ENCODE measurements at regions not wholly inside any gene's neighbourhood (a gene's known extent, or its start where the extent isn't known, plus 50 kb on each side); places are given as distances from the start of the nearest gene placed in this dataset.

DNA sequence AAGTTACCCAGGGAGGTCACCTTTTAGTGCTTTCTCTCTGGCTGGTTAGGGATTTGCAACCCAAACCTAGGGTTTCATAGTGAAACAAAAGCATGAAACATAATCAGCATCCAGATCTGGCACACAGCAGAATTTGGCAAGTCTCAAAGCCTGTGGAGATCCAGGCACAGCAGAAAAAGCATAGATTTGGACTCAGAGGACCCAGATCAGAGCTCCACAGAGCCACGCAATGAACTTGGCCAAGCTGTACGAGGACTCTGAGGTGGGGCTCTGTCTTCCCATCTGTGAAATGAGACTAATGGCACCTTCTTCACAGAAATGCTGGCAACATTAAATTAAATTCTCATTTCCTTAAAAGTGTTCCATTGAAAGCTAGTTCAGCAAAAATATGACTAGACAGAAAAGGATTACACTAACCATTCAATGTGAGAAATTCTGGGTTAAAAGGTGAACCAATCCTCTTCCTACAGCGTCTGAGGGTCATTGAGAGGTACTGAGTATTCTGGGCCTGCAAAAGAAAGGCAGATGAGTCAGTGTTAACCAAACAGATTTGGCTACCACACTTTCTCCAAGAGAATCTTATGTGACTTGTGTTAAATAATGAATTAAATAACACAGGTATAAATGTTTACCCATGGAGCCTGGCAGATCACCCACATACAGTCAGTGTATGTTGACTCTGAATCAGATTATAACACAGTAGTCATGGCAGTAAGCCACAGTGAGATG is 266.3 kb downstream of the MREG start (continued):
- TF ChIP-seq, protein P1, sequence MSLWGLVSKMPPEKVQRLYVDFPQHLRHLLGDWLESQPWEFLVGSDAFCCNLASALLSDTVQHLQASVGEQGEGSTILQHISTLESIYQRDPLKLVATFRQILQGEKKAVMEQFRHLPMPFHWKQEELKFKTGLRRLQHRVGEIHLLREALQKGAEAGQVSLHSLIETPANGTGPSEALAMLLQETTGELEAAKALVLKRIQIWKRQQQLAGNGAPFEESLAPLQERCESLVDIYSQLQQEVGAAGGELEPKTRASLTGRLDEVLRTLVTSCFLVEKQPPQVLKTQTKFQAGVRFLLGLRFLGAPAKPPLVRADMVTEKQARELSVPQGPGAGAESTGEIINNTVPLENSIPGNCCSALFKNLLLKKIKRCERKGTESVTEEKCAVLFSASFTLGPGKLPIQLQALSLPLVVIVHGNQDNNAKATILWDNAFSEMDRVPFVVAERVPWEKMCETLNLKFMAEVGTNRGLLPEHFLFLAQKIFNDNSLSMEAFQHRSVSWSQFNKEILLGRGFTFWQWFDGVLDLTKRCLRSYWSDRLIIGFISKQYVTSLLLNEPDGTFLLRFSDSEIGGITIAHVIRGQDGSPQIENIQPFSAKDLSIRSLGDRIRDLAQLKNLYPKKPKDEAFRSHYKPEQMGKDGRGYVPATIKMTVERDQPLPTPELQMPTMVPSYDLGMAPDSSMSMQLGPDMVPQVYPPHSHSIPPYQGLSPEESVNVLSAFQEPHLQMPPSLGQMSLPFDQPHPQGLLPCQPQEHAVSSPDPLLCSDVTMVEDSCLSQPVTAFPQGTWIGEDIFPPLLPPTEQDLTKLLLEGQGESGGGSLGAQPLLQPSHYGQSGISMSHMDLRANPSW (CRISPR knock-in tag; IDR thresholded peaks at IDR 0.05; ENCODE audit: borderline replicate concordance): no peak
- peak; percentile 22; the same call in 1 of the 2 replicates for TF ChIP-seq RCOR2 (CRISPR knock-in tag; IDR thresholded peaks at IDR 0.05)

DNA sequence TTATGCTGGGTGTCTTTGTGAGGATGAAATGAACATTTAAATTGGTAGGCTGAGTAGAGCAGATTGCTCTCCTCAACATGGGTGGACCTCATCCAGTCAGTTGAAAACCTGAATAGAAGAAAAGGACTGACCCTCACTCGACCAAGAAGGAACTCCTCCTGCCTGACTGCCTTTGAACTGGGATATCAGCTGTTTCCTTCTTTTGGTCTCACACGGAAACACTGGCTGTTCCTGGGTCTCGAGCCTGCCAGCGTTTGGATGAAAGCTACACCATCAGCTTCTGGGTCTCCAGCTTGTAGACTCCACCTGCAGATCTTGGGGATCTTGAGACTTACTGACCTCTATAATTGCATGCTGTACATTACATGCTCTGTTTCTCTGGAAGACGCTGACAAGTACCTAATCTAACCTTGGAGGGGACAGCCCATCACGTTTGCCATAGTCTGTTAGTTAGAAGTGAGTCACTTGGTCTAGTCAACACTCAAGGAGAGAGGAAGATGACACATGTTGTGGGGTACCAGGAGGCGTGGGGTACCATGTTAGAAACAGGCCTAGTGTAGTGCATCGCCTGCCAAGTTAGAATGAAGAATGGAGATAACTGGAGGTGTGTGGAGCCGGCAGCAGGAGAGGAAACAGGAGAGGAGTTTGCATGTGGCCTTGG is 267.0 kb downstream of the MREG start:
- ChIA-PET POLR2A (interaction anchor here (5.7 kb wide), 1 partner anchor 46 kb away, joined by 66 read pairs; no protein-coding TSS in a partner anchor), CTCF (ENCODE audit: low intra/inter-chr PET ratio, low total read pairs) (no interaction called here)
- DNase-seq (ENCODE audit: low spot score) (no peak), FAIRE-seq (no peak), ATAC-seq (no peak)
- H3K79me2 ChIP-seq (ENCODE audit: insufficient read depth, low read length): no peaks in the 10 kb centered on the region
- no peak overlapping the region for H3K9ac ChIP-seq (ENCODE audit: insufficient read depth, low read depth, low read length)
- H3K4me2 ChIP-seq (ENCODE audit: low read depth, low read length): no peak overlapping the region
- no peaks in the 10 kb centered on the region for H3K27me3 ChIP-seq (ENCODE audit: control insufficient read depth in 1 of 2, insufficient read depth in 2 of 2, low read length in 2 of 2)
- no peak overlapping the region for H3K27ac ChIP-seq (ENCODE audit: extremely low read length, insufficient read depth, low read length)
- H3K9me3 ChIP-seq (ENCODE audit: low read length): no peaks in the 10 kb centered on the region
- 91% methylated on average over 9 of the region's 9 CpGs for WGBS (ENCODE audit: low lambda C conversion rate)
- peaks cover 56% of the 10 kb centered on the region for H3K4me1 ChIP-seq (ENCODE audit: insufficient read depth, low read length)
- BruUV-seq (replicated peaks): no TSS peak
- TF ChIP-seq, protein P2, sequence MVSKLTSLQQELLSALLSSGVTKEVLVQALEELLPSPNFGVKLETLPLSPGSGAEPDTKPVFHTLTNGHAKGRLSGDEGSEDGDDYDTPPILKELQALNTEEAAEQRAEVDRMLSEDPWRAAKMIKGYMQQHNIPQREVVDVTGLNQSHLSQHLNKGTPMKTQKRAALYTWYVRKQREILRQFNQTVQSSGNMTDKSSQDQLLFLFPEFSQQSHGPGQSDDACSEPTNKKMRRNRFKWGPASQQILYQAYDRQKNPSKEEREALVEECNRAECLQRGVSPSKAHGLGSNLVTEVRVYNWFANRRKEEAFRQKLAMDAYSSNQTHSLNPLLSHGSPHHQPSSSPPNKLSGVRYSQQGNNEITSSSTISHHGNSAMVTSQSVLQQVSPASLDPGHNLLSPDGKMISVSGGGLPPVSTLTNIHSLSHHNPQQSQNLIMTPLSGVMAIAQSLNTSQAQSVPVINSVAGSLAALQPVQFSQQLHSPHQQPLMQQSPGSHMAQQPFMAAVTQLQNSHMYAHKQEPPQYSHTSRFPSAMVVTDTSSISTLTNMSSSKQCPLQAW (CRISPR knock-in tag; IDR thresholded peaks at IDR 0.05): peak; percentile 1; the same call in 1 of the 2 replicates
- TF ChIP-seq TSC22D2 (CRISPR knock-in tag; IDR thresholded peaks at IDR 0.05; ENCODE audit: borderline replicate concordance): no peak
- TF ChIP-seq ZNF782 (CRISPR knock-in tag; IDR thresholded peaks at IDR 0.05; ENCODE audit: borderline replicate concordance): 0 out of 2 replicates have a peak, but pooled peaks have one; percentile 4
- TF ChIP-seq, protein P3, sequence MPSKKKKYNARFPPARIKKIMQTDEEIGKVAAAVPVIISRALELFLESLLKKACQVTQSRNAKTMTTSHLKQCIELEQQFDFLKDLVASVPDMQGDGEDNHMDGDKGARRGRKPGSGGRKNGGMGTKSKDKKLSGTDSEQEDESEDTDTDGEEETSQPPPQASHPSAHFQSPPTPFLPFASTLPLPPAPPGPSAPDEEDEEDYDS (CRISPR knock-in tag; IDR thresholded peaks at IDR 0.05): no peak
- TF ChIP-seq HMGA1 (CRISPR knock-in tag; conservative IDR thresholded peaks at IDR 0.05): no peak
- peak; percentile 31; the same call in 1 of the 2 replicates for TF ChIP-seq ZIK1 (CRISPR knock-in tag; IDR thresholded peaks at IDR 0.05; ENCODE audit: borderline replicate concordance, low read depth)
- no peaks in the 10 kb centered on the region for H4K20me1 ChIP-seq (ENCODE audit: insufficient read depth, low read length)
- in situ Hi-C loops (cut with HindIII; ENCODE audit: extremely low pct_ligation_motif_present, low pct_unique_long_range_greater_than_20kb): no loop called here
- intact Hi-C loops (cut with micrococcal nuclease; ENCODE audit: unreplicated experiment): loop anchor here (5.0 kb wide), 1 partner anchor 54 kb away; no protein-coding TSS in a partner anchor
- H3K36me3 ChIP-seq (replicated peaks in 1 of 2; ENCODE audit: control insufficient read depth in 1 of 2, insufficient read depth in 2 of 2, low read length in 2 of 2): no peaks in the 10 kb centered on the region
- H3K4me3 ChIP-seq (replicated peaks in 1 of 3; ENCODE audit: insufficient read depth in 1 of 3, low read depth in 2 of 3, low read length in 3 of 3): no peak overlapping the region
- H2AFZ ChIP-seq (ENCODE audit: low read length): peak overlapping the region; percentile 3

Measured in HepG2 (cell line).